GM12865 (cell line): ENCODE measurements at regions not wholly inside any gene's neighbourhood (a gene's known extent, or its start where the extent isn't known, plus 50 kb on each side); places are given as distances from the start of the nearest gene placed in this dataset.

Experiments used
- DNase-seq: peaks from one replicate; pipeline ENCODE4 v3.0.0; 2010; ENCODE audit warnings: low read depth
- H3K4me3 ChIP-seq: 2 replicates; pipeline ENCODE4 v1.5.1; 2011; ENCODE audit warnings: mild to moderate bottlenecking, low read depth, low read length, control low read depth
- CTCF ChIP-seq: IDR thresholded peaks from 2 replicates; pipeline ENCODE4 v1.5.1; 2011; ENCODE audit warnings: low read length, control low read depth, low read depth, inconsistent platforms; ENCODE audit not compliant: insufficient read depth; ENCODE audit errors: missing control alignments

GRCh38 chr11:86141727-86142126 is 72.8 kb upstream of the PICALM start:
- DNase-seq, result no peak
- no peak for TF ChIP-seq CTCF
- no peak overlapping the region for H3K4me3 ChIP-seq

- no peak overlapping the region for H3K4me3 ChIP-seq
- DNase-seq, result no peak
- no peak for TF ChIP-seq CTCF
Observed at GRCh38 chr11:86140334-86140990, 71.6 kb upstream of the PICALM start.

- peak; percentile 85 for DNase-seq
- TF ChIP-seq CTCF, result no peak
- H3K4me3 ChIP-seq, result peak overlapping the region; percentile 33
Observed at GRCh38 chr11:86138958-86139357, 70.1 kb upstream of the PICALM start.

GRCh38 chr11:86136538-86136937 is 67.7 kb upstream of the PICALM start:
- no peak overlapping the region for H3K4me3 ChIP-seq
- no peak for TF ChIP-seq CTCF
- DNase-seq, result no peak

GRCh38 chr11:86135319-86135714 is 66.4 kb upstream of the PICALM start:
- H3K4me3 ChIP-seq, result no peak overlapping the region
- DNase-seq, result no peak
- TF ChIP-seq CTCF, result no peak

- no peak for DNase-seq
- no peak overlapping the region for H3K4me3 ChIP-seq
- no peak for TF ChIP-seq CTCF
Observed at GRCh38 chr11:86134580-86135318, 65.9 kb upstream of the PICALM start.
